ENCODE measurements at regions not wholly inside any gene's neighbourhood (a gene's known extent, or its start where the extent isn't known, plus 50 kb on each side); places are given as distances from the start of the nearest gene placed in this dataset.

DNA sequence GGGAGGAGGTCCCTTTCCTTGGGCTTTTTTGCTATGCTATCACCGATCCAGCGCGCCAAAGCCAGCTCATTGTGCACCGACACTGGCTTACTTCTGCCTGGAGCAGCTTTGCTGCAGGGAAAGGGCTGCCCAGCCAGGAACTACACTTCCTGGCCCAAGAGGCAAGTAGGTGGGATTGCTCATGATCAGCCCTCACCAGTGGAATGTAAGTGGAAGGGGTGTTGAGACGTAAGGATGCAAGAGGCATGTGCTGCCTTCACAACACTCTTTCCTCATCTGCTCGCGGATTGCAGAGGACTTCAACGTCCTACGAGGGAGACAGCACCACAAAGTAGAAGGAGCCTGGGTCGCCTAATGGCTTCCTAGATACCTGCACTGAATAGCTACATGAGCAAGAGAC, 104.3 kb upstream of the FOXF1 start:
- no peak for DNase-seq (ENCODE audit: low read depth)

GRCh38 chr16:86408685-86409084, 101.6 kb upstream of the FOXF1 start:
- DNase-seq (ENCODE audit: low read depth): no peak

GRCh38 chr16:86410081-86410480, 100.2 kb upstream of the FOXF1 start:
- no peak for DNase-seq (ENCODE audit: low read depth)

- no peak for DNase-seq (ENCODE audit: low read depth)
Measured at GRCh38 chr16:86410529-86410928, 99.8 kb upstream of the FOXF1 start.

DNA sequence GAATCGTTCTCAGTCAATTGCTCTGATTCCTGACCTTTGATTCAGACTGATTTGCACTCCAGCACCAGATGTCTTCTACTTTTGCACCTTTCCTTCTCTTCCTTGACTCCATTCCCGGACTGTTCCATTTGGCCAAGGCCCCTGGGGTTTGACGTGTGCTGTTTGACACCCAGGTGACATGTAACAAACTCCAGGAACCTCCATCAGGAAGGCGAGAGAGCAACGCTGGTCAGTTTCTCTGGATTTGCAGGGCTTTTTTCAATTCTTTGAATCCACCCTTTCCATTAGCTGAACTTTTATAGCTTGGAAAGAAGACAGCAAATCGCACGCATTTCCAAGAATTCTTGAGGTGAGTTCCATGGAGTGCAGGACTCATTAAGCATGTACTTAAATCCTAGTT, 98.4 kb upstream of the FOXF1 start:
- DNase-seq (ENCODE audit: low read depth): no peak

DNA sequence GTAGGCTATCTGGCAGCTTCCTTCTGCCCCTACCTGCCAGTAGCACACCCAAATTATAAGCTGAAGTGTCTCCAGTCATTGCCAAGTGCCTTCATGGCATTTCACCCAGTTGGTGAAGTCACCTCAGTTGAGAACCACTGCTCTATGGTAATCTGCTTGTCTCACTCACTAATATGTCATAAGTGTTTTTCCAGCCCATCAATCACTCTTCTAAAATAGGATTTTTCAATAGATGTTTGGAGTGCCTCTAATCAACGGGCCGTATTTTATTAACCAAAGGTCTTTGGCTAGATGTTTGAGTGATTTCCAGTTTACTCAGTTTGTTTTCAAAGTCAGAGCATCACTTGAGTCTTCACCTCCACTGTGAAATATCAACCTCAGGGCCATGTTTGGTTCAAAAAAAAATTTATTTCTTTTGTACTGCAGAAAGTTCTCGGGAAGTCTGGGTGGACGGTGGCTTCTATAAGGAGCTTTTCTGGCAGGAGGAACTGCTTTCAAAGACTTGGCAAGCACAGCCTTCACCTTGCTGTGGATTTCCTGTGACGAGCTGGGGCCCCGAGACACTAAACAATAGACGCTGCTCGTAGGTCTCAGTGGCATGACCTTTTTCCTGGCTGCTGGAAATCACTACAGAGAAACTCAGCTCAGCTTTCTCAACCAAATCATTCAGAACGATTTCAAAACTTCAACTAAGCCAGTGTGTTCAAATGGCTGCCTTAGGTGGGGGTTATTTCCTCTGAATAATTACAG, 95.2 kb upstream of the FOXF1 start:
- DNase-seq (ENCODE audit: low read depth): no peak

GRCh38 chr16:86418981-86419380, 91.3 kb upstream of the FOXF1 start:
- DNase-seq (ENCODE audit: low read depth): no peak

DNA sequence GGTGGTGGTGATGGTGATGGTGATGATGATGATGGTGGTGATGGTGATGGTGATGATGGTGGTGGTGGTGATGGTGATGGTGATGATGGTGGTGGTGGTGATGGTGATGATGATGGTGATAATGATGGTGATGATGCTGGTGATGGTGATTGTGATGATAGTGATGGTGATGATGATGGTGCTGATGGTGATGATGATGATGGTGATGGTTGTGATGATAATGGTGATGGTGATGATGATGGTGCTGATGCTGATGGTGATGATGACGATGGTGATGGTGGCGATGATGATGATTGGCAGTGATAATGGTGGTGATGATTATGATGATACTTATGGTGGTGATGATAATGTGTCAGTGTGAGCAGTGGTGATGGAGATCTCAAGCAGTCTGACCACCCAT, 90.8 kb upstream of the FOXF1 start:
- DNase-seq (ENCODE audit: low read depth): no peak

- no peak for DNase-seq (ENCODE audit: low read depth)
Measured at GRCh38 chr16:86421995-86422394, 88.3 kb upstream of the FOXF1 start.

GRCh38 chr16:86424398-86424797, 85.9 kb upstream of the FOXF1 start:
- no peak for DNase-seq (ENCODE audit: low read depth)

GRCh38 chr16:86424985-86425384, 85.3 kb upstream of the FOXF1 start:
- DNase-seq (ENCODE audit: low read depth): no peak

DNA sequence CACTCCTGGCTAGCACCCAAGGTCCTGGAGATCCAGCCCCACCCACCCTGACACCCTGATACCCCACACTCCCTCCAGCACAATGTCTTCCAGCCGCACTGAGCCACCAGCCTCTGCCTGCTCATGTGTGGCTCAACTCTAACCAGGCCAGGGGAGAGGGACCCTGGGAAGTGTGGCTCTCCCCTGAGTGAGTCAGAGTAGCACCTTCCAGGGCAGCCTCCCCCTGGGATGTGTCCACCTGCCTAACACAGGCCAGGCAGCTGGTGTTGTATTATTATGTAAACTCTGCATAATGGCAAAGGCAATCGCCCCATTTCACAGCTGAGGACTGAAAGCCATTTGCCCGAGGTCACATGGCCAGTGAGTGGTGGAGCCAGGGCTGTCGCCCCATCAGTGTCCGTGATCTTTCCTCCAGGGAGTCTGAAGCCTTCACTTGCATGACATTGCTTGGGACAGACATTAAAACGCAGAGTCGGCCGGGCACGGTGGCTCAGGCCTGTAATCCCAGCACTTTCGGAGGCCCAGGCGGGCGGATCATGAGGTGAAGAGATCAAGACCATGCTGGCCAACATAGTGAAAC, 84.2 kb upstream of the FOXF1 start:
- DNase-seq (ENCODE audit: low read depth): no peak

- DNase-seq (ENCODE audit: low read depth): no peak
Measured at GRCh38 chr16:86427433-86427851, 82.9 kb upstream of the FOXF1 start.

- no peak for DNase-seq (ENCODE audit: low read depth)
Measured at GRCh38 chr16:86428729-86429517, 81.4 kb upstream of the FOXF1 start.

DNA sequence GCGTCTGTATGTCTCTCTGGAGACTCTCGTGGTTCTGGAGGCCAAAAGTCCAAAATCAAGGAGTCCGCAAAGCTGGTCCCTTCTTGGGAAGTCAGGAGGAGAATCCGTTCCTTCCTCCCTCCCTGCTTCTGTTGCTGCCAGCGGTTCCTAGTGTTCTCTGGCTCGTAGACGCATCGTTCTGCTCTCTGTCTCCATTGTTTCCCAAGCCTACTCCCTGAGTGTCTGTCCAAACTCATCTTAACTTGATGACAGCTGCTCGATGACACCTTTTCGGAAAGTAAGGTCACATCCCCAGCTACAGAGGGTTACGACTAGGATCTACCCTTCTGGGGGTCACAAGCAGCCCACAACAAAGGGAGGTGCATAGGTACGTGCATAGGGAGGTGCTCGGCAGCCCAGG, 80.7 kb upstream of the FOXF1 start:
- no peak for DNase-seq (ENCODE audit: low read depth)

DNA sequence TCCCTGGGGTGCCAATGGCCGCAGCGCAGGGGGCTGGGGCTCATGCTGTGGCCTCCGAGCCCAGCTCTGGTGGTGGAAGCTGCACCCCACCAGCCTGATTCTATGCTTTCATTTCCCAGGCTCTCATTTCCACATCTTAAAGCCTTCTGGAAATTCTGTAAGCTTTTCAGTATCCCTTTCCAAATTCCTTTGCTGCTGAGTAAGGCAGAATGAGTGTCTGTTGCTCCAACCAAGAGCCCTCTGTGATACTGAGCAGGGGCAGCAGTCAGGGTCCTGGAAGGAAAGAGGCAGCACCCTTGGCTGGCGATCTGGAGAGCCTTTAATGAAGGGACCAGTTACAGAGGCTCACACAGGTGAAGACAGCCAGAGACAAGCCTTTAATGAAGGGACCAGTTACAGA, 79.5 kb upstream of the FOXF1 start:
- DNase-seq (ENCODE audit: low read depth): no peak

DNA sequence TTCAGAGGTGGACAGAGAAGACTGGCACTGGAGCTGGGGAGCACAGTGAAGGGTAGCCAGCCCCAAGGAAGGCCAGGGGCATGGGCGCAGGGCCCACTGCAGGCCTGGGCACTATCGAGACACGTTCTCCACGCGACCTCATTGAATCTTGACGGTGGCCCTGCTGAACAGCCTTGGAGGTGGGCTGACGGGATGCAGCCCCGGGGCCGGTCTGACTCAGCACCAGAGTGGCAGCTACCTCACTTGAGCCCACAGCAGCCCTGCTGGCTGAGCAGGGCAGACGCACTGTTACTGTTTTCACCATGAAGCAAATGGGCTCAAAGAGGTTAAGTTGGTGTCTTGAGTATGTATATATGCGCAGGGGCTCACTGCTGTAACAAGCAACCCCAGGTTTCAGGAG, 78.8 kb upstream of the FOXF1 start:
- DNase-seq (ENCODE audit: low read depth): no peak

- DNase-seq (ENCODE audit: low read depth): no peak
Measured at GRCh38 chr16:86432048-86432447, 78.3 kb upstream of the FOXF1 start.

GRCh38 chr16:86432691-86433090, 77.6 kb upstream of the FOXF1 start:
- DNase-seq (ENCODE audit: low read depth): no peak

GRCh38 chr16:86436466-86437185, 73.7 kb upstream of the FOXF1 start:
- DNase-seq (ENCODE audit: low read depth): no peak

GRCh38 chr16:86437348-86437747, 73.0 kb upstream of the FOXF1 start:
- DNase-seq (ENCODE audit: low read depth): no peak

- no peak for DNase-seq (ENCODE audit: low read depth)
Measured at GRCh38 chr16:86442703-86443102, 67.6 kb upstream of the FOXF1 start.

Measured in stimulated activated CD8-positive, alpha-beta memory T cell treated with anti-CD3 and anti-CD28 coated beads, Interleukin-15, amount 100 ng/mL, for 24 hours (primary cell).